Type B pancreatic cell (in vitro differentiated cells): ENCODE measurements at regions not wholly inside any gene's neighbourhood (a gene's known extent, or its start where the extent isn't known, plus 50 kb on each side); places are given as distances from the start of the nearest gene placed in this dataset.

Experiments used
- DNase-seq: peaks from one replicate; pipeline ENCODE4 v3.0.0; 2021; ENCODE audit warnings: mixed read lengths; ENCODE audit not compliant: unreplicated experiment; ENCODE audit errors: extremely low spot score
- H3K27ac Mint-ChIP-seq: 2 replicates; pipeline ENCODE4 v1.8.0; 2021; ENCODE audit warnings: mild to moderate bottlenecking, mixed read lengths
- H3K27me3 Mint-ChIP-seq: 2 replicates; pipeline ENCODE4 v1.8.0; 2021; ENCODE audit warnings: mixed read lengths
- H3K36me3 Mint-ChIP-seq: 2 replicates; pipeline ENCODE4 v1.8.0; 2021; ENCODE audit warnings: mixed read lengths
- H3K4me1 Mint-ChIP-seq: one replicate; pipeline ENCODE4 v1.8.0; 2021; ENCODE audit warnings: mixed read lengths; ENCODE audit not compliant: unreplicated experiment
- H3K4me3 Mint-ChIP-seq: 2 replicates; pipeline ENCODE4 v1.8.0; 2021; ENCODE audit warnings: mild to moderate bottlenecking, mixed read lengths
- H3K9me3 Mint-ChIP-seq: 2 replicates; pipeline ENCODE4 v1.8.0; 2021; ENCODE audit warnings: mixed read lengths
- TF ChIP-seq, protein P1 (sequence below): fragments of 200-600 bp; sonication (generic); conservative IDR thresholded peaks from 2 replicates; pipeline ENCODE4 v1.5.0; 2021; ENCODE audit warnings: antibody characterized with exemption, mild to moderate bottlenecking

GRCh38 chr16:9152649-9153501 is 61.4 kb downstream of the HAPSTR1 start:
- Mint-ChIP-seq H3K27ac (no peak overlapping the region), H3K9me3 (no peaks in the 10 kb centered on the region), H3K27me3 (peaks cover 10% of the 10 kb centered on the region), H3K4me1 (no peaks in the 10 kb centered on the region), H3K4me3 (no peak overlapping the region), H3K36me3 (peaks cover 6% of the 10 kb centered on the region)
- no peak for DNase-seq
- TF ChIP-seq, protein P1, sequence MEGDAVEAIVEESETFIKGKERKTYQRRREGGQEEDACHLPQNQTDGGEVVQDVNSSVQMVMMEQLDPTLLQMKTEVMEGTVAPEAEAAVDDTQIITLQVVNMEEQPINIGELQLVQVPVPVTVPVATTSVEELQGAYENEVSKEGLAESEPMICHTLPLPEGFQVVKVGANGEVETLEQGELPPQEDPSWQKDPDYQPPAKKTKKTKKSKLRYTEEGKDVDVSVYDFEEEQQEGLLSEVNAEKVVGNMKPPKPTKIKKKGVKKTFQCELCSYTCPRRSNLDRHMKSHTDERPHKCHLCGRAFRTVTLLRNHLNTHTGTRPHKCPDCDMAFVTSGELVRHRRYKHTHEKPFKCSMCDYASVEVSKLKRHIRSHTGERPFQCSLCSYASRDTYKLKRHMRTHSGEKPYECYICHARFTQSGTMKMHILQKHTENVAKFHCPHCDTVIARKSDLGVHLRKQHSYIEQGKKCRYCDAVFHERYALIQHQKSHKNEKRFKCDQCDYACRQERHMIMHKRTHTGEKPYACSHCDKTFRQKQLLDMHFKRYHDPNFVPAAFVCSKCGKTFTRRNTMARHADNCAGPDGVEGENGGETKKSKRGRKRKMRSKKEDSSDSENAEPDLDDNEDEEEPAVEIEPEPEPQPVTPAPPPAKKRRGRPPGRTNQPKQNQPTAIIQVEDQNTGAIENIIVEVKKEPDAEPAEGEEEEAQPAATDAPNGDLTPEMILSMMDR: no peak

- peaks cover 10% of the 10 kb centered on the region for H3K27me3 Mint-ChIP-seq
- TF ChIP-seq, protein P1: no peak
- H3K36me3 Mint-ChIP-seq: peaks cover 6% of the 10 kb centered on the region
- H3K4me3 Mint-ChIP-seq: no peak overlapping the region
- no peaks in the 10 kb centered on the region for H3K4me1 Mint-ChIP-seq
- DNase-seq: no peak
- H3K9me3 Mint-ChIP-seq: no peaks in the 10 kb centered on the region
- no peak overlapping the region for H3K27ac Mint-ChIP-seq
Observed at GRCh38 chr16:9153502-9153864, 62.0 kb downstream of the HAPSTR1 start.

GRCh38 chr16:9154567-9155410 is 63.3 kb downstream of the HAPSTR1 start:
- no peak for DNase-seq
- no peaks in the 10 kb centered on the region for H3K9me3 Mint-ChIP-seq
- TF ChIP-seq, protein P1: no peak
- no peak overlapping the region for H3K27ac Mint-ChIP-seq
- peaks cover 6% of the 10 kb centered on the region for H3K36me3 Mint-ChIP-seq
- peaks cover 1% of the 10 kb centered on the region for H3K4me1 Mint-ChIP-seq
- H3K4me3 Mint-ChIP-seq: no peak overlapping the region
- peaks cover 12% of the 10 kb centered on the region for H3K27me3 Mint-ChIP-seq

- H3K27me3 Mint-ChIP-seq: peaks cover 18% of the 10 kb centered on the region
- H3K4me3 Mint-ChIP-seq: no peak overlapping the region
- H3K4me1 Mint-ChIP-seq: peaks cover 8% of the 10 kb centered on the region
- H3K9me3 Mint-ChIP-seq: no peaks in the 10 kb centered on the region
- no peak overlapping the region for H3K27ac Mint-ChIP-seq
- H3K36me3 Mint-ChIP-seq: peaks cover 6% of the 10 kb centered on the region
- DNase-seq: no peak
- TF ChIP-seq, protein P1: no peak
Observed at GRCh38 chr16:9155871-9156270, 64.4 kb downstream of the HAPSTR1 start.

DNA sequence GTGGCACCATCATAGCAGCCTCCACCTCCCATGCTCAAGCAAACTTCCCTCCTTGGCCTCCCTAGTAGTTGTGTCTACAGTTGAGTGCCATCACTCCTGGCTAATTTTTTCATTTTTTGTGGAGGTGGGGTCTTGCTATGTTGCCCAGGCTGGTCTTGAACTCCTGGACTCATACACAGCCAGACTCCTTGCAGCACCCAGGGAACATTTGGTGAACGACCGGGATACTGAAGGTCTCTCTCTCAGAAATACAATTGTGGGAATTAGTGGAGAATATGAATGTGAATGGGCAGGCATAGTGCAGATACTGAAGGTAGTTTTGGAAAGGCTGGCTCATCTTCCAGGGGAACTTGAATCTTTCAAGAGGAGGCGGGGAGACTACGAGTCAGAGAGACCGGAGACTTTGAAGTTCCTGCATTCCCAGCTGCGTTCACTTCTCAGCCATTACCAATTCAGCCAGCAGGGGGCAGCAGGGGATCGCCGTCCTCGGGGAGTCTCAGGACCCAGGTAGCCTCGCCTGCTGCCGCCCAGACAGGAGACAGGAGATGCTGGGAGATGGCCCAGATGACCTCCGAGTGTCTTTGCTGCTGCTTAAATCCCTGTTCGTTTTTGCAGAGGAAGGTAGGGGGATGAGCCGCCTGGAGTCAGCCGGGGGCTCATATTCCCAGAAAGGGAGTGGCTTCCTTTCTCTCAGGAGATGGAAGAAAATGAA is 68.6 kb downstream of the HAPSTR1 start:
- H3K4me1 Mint-ChIP-seq: peaks cover 8% of the 10 kb centered on the region
- H3K27ac Mint-ChIP-seq: no peak overlapping the region
- TF ChIP-seq, protein P1: peak; percentile 78
- DNase-seq: peak; percentile 75
- H3K36me3 Mint-ChIP-seq: peaks cover 4% of the 10 kb centered on the region
- H3K4me3 Mint-ChIP-seq: no peak overlapping the region
- no peaks in the 10 kb centered on the region for H3K9me3 Mint-ChIP-seq
- H3K27me3 Mint-ChIP-seq: peaks cover 16% of the 10 kb centered on the region
